ENCODE measurements at regions not wholly inside any gene's neighbourhood (a gene's known extent, or its start where the extent isn't known, plus 50 kb on each side); places are given as distances from the start of the nearest gene placed in this dataset.
"Not testable (repeated sequence)": the region's sequence is repeated elsewhere in the genome, so short reads cannot be mapped to it uniquely, and the experiment has no call there.

- not testable (repeated sequence) for DNase-seq (ENCODE audit: low read depth)
Measured at GRCh38 chr2:87514034-87514433, 233.9 kb upstream of the PLGLB2 start.

GRCh38 chr2:87514515-87514914 is 233.4 kb upstream of the PLGLB2 start:
- DNase-seq (ENCODE audit: low read depth), result not testable (repeated sequence)

GRCh38 chr2:87515226-87515625 is 232.7 kb upstream of the PLGLB2 start:
- DNase-seq (ENCODE audit: low read depth), result not testable (repeated sequence)

GRCh38 chr2:87515875-87516274 is 232.0 kb upstream of the PLGLB2 start:
- not testable (repeated sequence) for DNase-seq (ENCODE audit: low read depth)

- not testable (repeated sequence) for DNase-seq (ENCODE audit: low read depth)
Measured at GRCh38 chr2:87516369-87516967, 231.4 kb upstream of the PLGLB2 start.

GRCh38 chr2:87517438-87517837 is 230.4 kb upstream of the PLGLB2 start:
- not testable (repeated sequence) for DNase-seq (ENCODE audit: low read depth)

GRCh38 chr2:87518066-87518465 is 229.8 kb upstream of the PLGLB2 start:
- DNase-seq (ENCODE audit: low read depth), result not testable (repeated sequence)

- not testable (repeated sequence) for DNase-seq (ENCODE audit: low read depth)
Measured at GRCh38 chr2:87518547-87518946, 229.3 kb upstream of the PLGLB2 start.

- DNase-seq (ENCODE audit: low read depth), result not testable (repeated sequence)
Measured at GRCh38 chr2:87519158-87520011, 228.5 kb upstream of the PLGLB2 start.

GRCh38 chr2:87521057-87521456 is 226.8 kb upstream of the PLGLB2 start:
- not testable (repeated sequence) for DNase-seq (ENCODE audit: low read depth)

- DNase-seq (ENCODE audit: low read depth), result not testable (repeated sequence)
Measured at GRCh38 chr2:87521489-87521888, 226.4 kb upstream of the PLGLB2 start.

- not testable (repeated sequence) for DNase-seq (ENCODE audit: low read depth)
Measured at GRCh38 chr2:87524619-87525188, 223.2 kb upstream of the PLGLB2 start.

- DNase-seq (ENCODE audit: low read depth), result not testable (repeated sequence)
Measured at GRCh38 chr2:87525497-87525991, 222.3 kb upstream of the PLGLB2 start.

- not testable (repeated sequence) for DNase-seq (ENCODE audit: low read depth)
Measured at GRCh38 chr2:87526258-87526657, 221.6 kb upstream of the PLGLB2 start.

- not testable (repeated sequence) for DNase-seq (ENCODE audit: low read depth)
Measured at GRCh38 chr2:87531968-87532715, 215.7 kb upstream of the PLGLB2 start.

- DNase-seq (ENCODE audit: low read depth), result not testable (repeated sequence)
Measured at GRCh38 chr2:87533390-87534272, 214.3 kb upstream of the PLGLB2 start.

- not testable (repeated sequence) for DNase-seq (ENCODE audit: low read depth)
Measured at GRCh38 chr2:87534273-87534889, 213.5 kb upstream of the PLGLB2 start.

GRCh38 chr2:87536427-87536826 is 211.5 kb upstream of the PLGLB2 start:
- not testable (repeated sequence) for DNase-seq (ENCODE audit: low read depth)

- DNase-seq (ENCODE audit: low read depth), result not testable (repeated sequence)
Measured at GRCh38 chr2:87537251-87537671, 210.6 kb upstream of the PLGLB2 start.

- not testable (repeated sequence) for DNase-seq (ENCODE audit: low read depth)
Measured at GRCh38 chr2:87538268-87538667, 209.6 kb upstream of the PLGLB2 start.

All from Daoy (cell line).